Right cardiac atrium (tissue), 5 donors: ENCODE measurements at regions not wholly inside any gene's neighbourhood (a gene's known extent, or its start where the extent isn't known, plus 50 kb on each side); places are given as distances from the start of the nearest gene placed in this dataset.
A peak's percentile ranks its signal among the peaks of the same experiment; 100 is the strongest.
"Not testable (repeated sequence)": the region's sequence is repeated elsewhere in the genome, so short reads cannot be mapped to it uniquely, and the experiment has no call there.

Source experiments
- ATAC-seq, 2 donors: fragments of 200-7000 bp; cut with Tn5 transposase; one replicate each; pipeline versions ENCODE4 v1.8.0 to v1.9.1; 2020; ENCODE audit warnings: moderate library complexity in 2 of 2, mild to moderate bottlenecking in 1 of 2
- DNase-seq, 3 donors: peaks; one replicate each; pipeline ENCODE4 v3.0.0-alpha.2; 2020
- H3K27ac ChIP-seq: one replicate; pipeline ENCODE4 v1.5.1; 2013; ENCODE audit warnings: mild to moderate bottlenecking, low read length, control low read depth, moderate library complexity
- H3K27me3 ChIP-seq: one replicate; pipeline ENCODE4 v1.6.1; 2013; ENCODE audit not compliant: control insufficient read depth, insufficient read depth
- H3K4me1 ChIP-seq: one replicate; pipeline ENCODE4 v1.6.1; 2013; ENCODE audit warnings: low read length; ENCODE audit not compliant: control insufficient read depth, insufficient read depth
- H3K4me3 ChIP-seq: one replicate; pipeline ENCODE4 v1.5.1; 2013; ENCODE audit warnings: low read length, control low read depth
- H3K9me3 ChIP-seq: one replicate; pipeline ENCODE4 v1.6.1; 2013; ENCODE audit warnings: low read length; ENCODE audit not compliant: control insufficient read depth
- WGBS: extraction: QIAGEN DNeasy Blood & Tissue Kit; methylation state at CpG from one replicate; pipeline ENCODE4 v1.1.7; 2013; 5-methylcytosine and 5-hydroxymethylcytosine counted together
- intact Hi-C, 4 donors: fragments of 100-400 bp; cut with DNase I; formaldehyde crosslinking; loops; one replicate each; pipeline versions ENCODE4 v1.11.0 to v1.14.0; 2022 to 2023
- donor health status: healthy with polysubstance abuse.
- donor health status: DM: no; HTN: yes; CAD: no.
- donor health status: DM: no; HTN: no; CAD: no.
- donor health status: DM: no; HTN: yes; CAD: no; lungs with severe emphysema.
- donor health status: DM: yes; HTN: yes; CAD: no.

- Histone ChIP-seq H3K27me3 (no peaks in the 10 kb centered on the region), H3K9me3 (no peaks in the 10 kb centered on the region), H3K27ac (no peak overlapping the region), H3K4me1 (no peaks in the 10 kb centered on the region), H3K4me3 (no peak overlapping the region)
- WGBS = 88% methylated on average over 6 of the region's 6 CpGs
- DNase-seq = no peak
- no peak for ATAC-seq
- intact Hi-C loops = no loop called here
Observed at GRCh38 chr22:44561139-44561840, 63.3 kb upstream of the RTL6 start.

- H3K4me1 ChIP-seq, intact Hi-C loops, DNase-seq, H3K27me3 ChIP-seq, H3K27ac ChIP-seq, H3K9me3 ChIP-seq, ATAC-seq, H3K4me3 ChIP-seq: not testable (repeated sequence)
- 85% methylated on average over 7 of the region's 7 CpGs for whole genome bisulfite sequencing
Observed at GRCh38 chr22:44558671-44559070, 60.6 kb upstream of the RTL6 start.

- DNase-seq, H3K27ac ChIP-seq, H3K4me3 ChIP-seq, intact Hi-C loops, H3K4me1 ChIP-seq, H3K27me3 ChIP-seq, H3K9me3 ChIP-seq, ATAC-seq: not testable (repeated sequence)
- 92% methylated on average over 4 of the region's 4 CpGs for WGBS
Observed at GRCh38 chr22:44557872-44558271, 59.8 kb upstream of the RTL6 start.

GRCh38 chr22:44557064-44557748, 59.2 kb upstream of the RTL6 start:
- 93% methylated on average over 8 of the region's 8 CpGs for WGBS
- no peak for ATAC-seq

GRCh38 chr22:44555597-44555996, 57.6 kb upstream of the RTL6 start:
- WGBS = 89% methylated on average over 2 of the region's 2 CpGs
- ATAC-seq = no peak
- intact Hi-C loops = no loop called here
- H3K27ac ChIP-seq = no peak overlapping the region
- no peaks in the 10 kb centered on the region for H3K4me1 ChIP-seq
- H3K27me3 ChIP-seq = no peaks in the 10 kb centered on the region
- no peaks in the 10 kb centered on the region for H3K9me3 ChIP-seq
- no peak overlapping the region for H3K4me3 ChIP-seq
- DNase-seq = no peak

More at GRCh38 chr22:44557064-44557748, 59.2 kb upstream of the RTL6 start:
- Histone ChIP-seq H3K27me3 (no peaks in the 10 kb centered on the region), H3K4me3 (no peak overlapping the region), H3K4me1 (no peaks in the 10 kb centered on the region), H3K27ac (no peak overlapping the region), H3K9me3 (no peaks in the 10 kb centered on the region)
- no peak for DNase-seq
- intact Hi-C loops = no loop called here

- Histone ChIP-seq H3K9me3 (no peaks in the 10 kb centered on the region), H3K4me3 (no peak overlapping the region), H3K4me1 (no peaks in the 10 kb centered on the region), H3K27ac (no peak overlapping the region), H3K27me3 (no peaks in the 10 kb centered on the region)
- ATAC-seq = no peak
- intact Hi-C loops = no loop called here
- WGBS = 69% methylated on average over 6 of the region's 6 CpGs
- no peak for DNase-seq
Observed at GRCh38 chr22:44555046-44555445, 57.0 kb upstream of the RTL6 start.

- WGBS = 87% methylated on average over 7 of the region's 7 CpGs
- Histone ChIP-seq H3K27me3 (no peaks in the 10 kb centered on the region), H3K9me3 (no peaks in the 10 kb centered on the region), H3K4me3 (no peak overlapping the region), H3K4me1 (no peaks in the 10 kb centered on the region), H3K27ac (no peak overlapping the region)
- intact Hi-C loops = no loop called here
- DNase-seq (no peak), ATAC-seq (no peak)
Observed at GRCh38 chr22:44554411-44554810, 56.4 kb upstream of the RTL6 start.

- H3K4me1 ChIP-seq = no peaks in the 10 kb centered on the region
- H3K27me3 ChIP-seq = no peaks in the 10 kb centered on the region
- DNase-seq = peak; percentile 71 to 87 (median 84)
- no peak overlapping the region for H3K4me3 ChIP-seq
- H3K27ac ChIP-seq = no peak overlapping the region
- intact Hi-C loops = no loop called here
- ATAC-seq = peak; percentile 83 to 85
- no peaks in the 10 kb centered on the region for H3K9me3 ChIP-seq
- 20% methylated on average over 22 of the region's 22 CpGs for WGBS
Observed at GRCh38 chr22:44550711-44551491, 52.9 kb upstream of the RTL6 start.

GRCh38 chr22:44549701-44550100, 51.7 kb upstream of the RTL6 start:
- WGBS = 63% methylated on average over 6 of the region's 6 CpGs
- H3K9me3 ChIP-seq = no peaks in the 10 kb centered on the region
- H3K4me3 ChIP-seq = no peak overlapping the region
- DNase-seq (no peak), ATAC-seq (no peak)
- intact Hi-C loops = no loop called here
- no peaks in the 10 kb centered on the region for H3K4me1 ChIP-seq
- no peaks in the 10 kb centered on the region for H3K27me3 ChIP-seq
- H3K27ac ChIP-seq = no peak overlapping the region

GRCh38 chr22:44548981-44549380, 50.9 kb upstream of the RTL6 start:
- no peak for ATAC-seq
- Histone ChIP-seq H3K4me1 (no peaks in the 10 kb centered on the region), H3K4me3 (no peak overlapping the region), H3K9me3 (no peaks in the 10 kb centered on the region), H3K27me3 (no peaks in the 10 kb centered on the region), H3K27ac (no peak overlapping the region)
- intact Hi-C loops = no loop called here
- WGBS = 88% methylated on average over 10 of the region's 10 CpGs
- no peak for DNase-seq
